ENCODE measurements at regions not wholly inside any gene's neighbourhood (a gene's known extent, or its start where the extent isn't known, plus 50 kb on each side); places are given as distances from the start of the nearest gene placed in this dataset.

- TF ChIP-seq, protein P1, sequence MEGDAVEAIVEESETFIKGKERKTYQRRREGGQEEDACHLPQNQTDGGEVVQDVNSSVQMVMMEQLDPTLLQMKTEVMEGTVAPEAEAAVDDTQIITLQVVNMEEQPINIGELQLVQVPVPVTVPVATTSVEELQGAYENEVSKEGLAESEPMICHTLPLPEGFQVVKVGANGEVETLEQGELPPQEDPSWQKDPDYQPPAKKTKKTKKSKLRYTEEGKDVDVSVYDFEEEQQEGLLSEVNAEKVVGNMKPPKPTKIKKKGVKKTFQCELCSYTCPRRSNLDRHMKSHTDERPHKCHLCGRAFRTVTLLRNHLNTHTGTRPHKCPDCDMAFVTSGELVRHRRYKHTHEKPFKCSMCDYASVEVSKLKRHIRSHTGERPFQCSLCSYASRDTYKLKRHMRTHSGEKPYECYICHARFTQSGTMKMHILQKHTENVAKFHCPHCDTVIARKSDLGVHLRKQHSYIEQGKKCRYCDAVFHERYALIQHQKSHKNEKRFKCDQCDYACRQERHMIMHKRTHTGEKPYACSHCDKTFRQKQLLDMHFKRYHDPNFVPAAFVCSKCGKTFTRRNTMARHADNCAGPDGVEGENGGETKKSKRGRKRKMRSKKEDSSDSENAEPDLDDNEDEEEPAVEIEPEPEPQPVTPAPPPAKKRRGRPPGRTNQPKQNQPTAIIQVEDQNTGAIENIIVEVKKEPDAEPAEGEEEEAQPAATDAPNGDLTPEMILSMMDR (IDR thresholded peaks at IDR 0.05) = no peak
- TF ChIP-seq EZH2 (IDR thresholded peaks at IDR 0.05) = no peak
Measured at GRCh38 chr11:104572279-104572678, 326.0 kb downstream of the CASP12 start.
